ENCODE measurements at regions not wholly inside any gene's neighbourhood (a gene's known extent, or its start where the extent isn't known, plus 50 kb on each side); places are given as distances from the start of the nearest gene placed in this dataset.

GRCh38 chr5:97495301-97495700, 312.3 kb upstream of the RIOK2 start:
- Mint-ChIP-seq H3K4me3 (no peak overlapping the region), H3K36me3 (ENCODE audit: low read depth) (no peaks in the 10 kb centered on the region), H3K4me1 (no peaks in the 10 kb centered on the region), H3K27ac (no peak overlapping the region), H3K9me3 (no peaks in the 10 kb centered on the region), H3K27me3 (peaks cover 2% of the 10 kb centered on the region)
- DNase-seq (no peak), ATAC-seq (ENCODE audit: low read depth) (no peak)
- ChIA-PET CTCF (no interaction called here), POLR2A (no interaction called here)
- TF ChIP-seq CTCF (IDR thresholded peaks at IDR 0.05) = no peak
- intact Hi-C loops (cut with micrococcal nuclease) = no loop called here

GRCh38 chr5:97496037-97496436, 313.0 kb upstream of the RIOK2 start:
- Mint-ChIP-seq H3K36me3 (ENCODE audit: low read depth) (no peaks in the 10 kb centered on the region), H3K4me1 (no peaks in the 10 kb centered on the region), H3K27ac (no peak overlapping the region), H3K4me3 (no peak overlapping the region), H3K27me3 (peaks cover 2% of the 10 kb centered on the region), H3K9me3 (no peaks in the 10 kb centered on the region)
- DNase-seq (no peak), ATAC-seq (ENCODE audit: low read depth) (no peak)
- CTCF ChIA-PET = no interaction called here
- intact Hi-C loops (cut with micrococcal nuclease) = no loop called here
- TF ChIP-seq CTCF (IDR thresholded peaks at IDR 0.05) = no peak
- POLR2A ChIA-PET = no interaction called here

GRCh38 chr5:97498657-97499056, 315.6 kb upstream of the RIOK2 start:
- ChIA-PET POLR2A (no interaction called here), CTCF (no interaction called here)
- Mint-ChIP-seq H3K27me3 (no peaks in the 10 kb centered on the region), H3K36me3 (ENCODE audit: low read depth) (no peaks in the 10 kb centered on the region), H3K27ac (no peak overlapping the region), H3K4me1 (no peaks in the 10 kb centered on the region), H3K4me3 (no peak overlapping the region), H3K9me3 (no peaks in the 10 kb centered on the region)
- no peak for TF ChIP-seq CTCF (IDR thresholded peaks at IDR 0.05)
- ATAC-seq (ENCODE audit: low read depth) (no peak), DNase-seq (no peak)
- intact Hi-C loops (cut with micrococcal nuclease) = no loop called here

GRCh38 chr5:97499605-97500004, 316.6 kb upstream of the RIOK2 start:
- ATAC-seq (ENCODE audit: low read depth) = no peak
- Mint-ChIP-seq H3K4me3 (no peak overlapping the region), H3K36me3 (ENCODE audit: low read depth) (no peaks in the 10 kb centered on the region), H3K27me3 (no peaks in the 10 kb centered on the region), H3K27ac (no peak overlapping the region), H3K9me3 (no peaks in the 10 kb centered on the region), H3K4me1 (no peaks in the 10 kb centered on the region)
- CTCF ChIA-PET = no interaction called here
- POLR2A ChIA-PET = no interaction called here
- intact Hi-C loops (cut with micrococcal nuclease) = no loop called here
- no peak for TF ChIP-seq CTCF (IDR thresholded peaks at IDR 0.05)
- DNase-seq = no peak

- no peak for ATAC-seq (ENCODE audit: low read depth)
- POLR2A ChIA-PET = no interaction called here
- Mint-ChIP-seq H3K27ac (no peak overlapping the region), H3K36me3 (ENCODE audit: low read depth) (no peaks in the 10 kb centered on the region), H3K9me3 (no peaks in the 10 kb centered on the region), H3K27me3 (no peaks in the 10 kb centered on the region), H3K4me3 (no peak overlapping the region), H3K4me1 (no peaks in the 10 kb centered on the region)
- no peak for DNase-seq
- no peak for TF ChIP-seq CTCF (IDR thresholded peaks at IDR 0.05)
- CTCF ChIA-PET = no interaction called here
- intact Hi-C loops (cut with micrococcal nuclease) = no loop called here
Measured at GRCh38 chr5:97501286-97501964, 318.4 kb upstream of the RIOK2 start.

Data from activated B cell treated with CpG ODN at 0.5 μM for 24 hours (primary cell).